ENCODE measurements at regions not wholly inside any gene's neighbourhood (a gene's known extent, or its start where the extent isn't known, plus 50 kb on each side); places are given as distances from the start of the nearest gene placed in this dataset.

- Mint-ChIP-seq H3K27ac (no peak overlapping the region), H3K4me1 (no peaks in the 10 kb centered on the region), H3K4me3 (no peak overlapping the region), H3K36me3 (no peaks in the 10 kb centered on the region), H3K27me3 (peaks cover 1% of the 10 kb centered on the region), H3K9me3 (no peaks in the 10 kb centered on the region)
- no peak for ATAC-seq (ENCODE audit: low read depth)
- no peak for DNase-seq (ENCODE audit: low spot score in 2 of 2)
These were observed 231.7 kb upstream of the GATB start for GRCh38 chr4:151992332-151993154.

GRCh38 chr4:151991884-151992167 lies 231.0 kb upstream of the GATB start:
- no peak overlapping the region for H3K4me3 Mint-ChIP-seq
- DNase-seq (ENCODE audit: low spot score in 2 of 2) (no peak), ATAC-seq (ENCODE audit: low read depth) (no peak)
- no peaks in the 10 kb centered on the region for H3K4me1 Mint-ChIP-seq
- H3K9me3 Mint-ChIP-seq: no peaks in the 10 kb centered on the region
- H3K27ac Mint-ChIP-seq: no peak overlapping the region
- H3K27me3 Mint-ChIP-seq: peaks cover 1% of the 10 kb centered on the region
- H3K36me3 Mint-ChIP-seq: no peaks in the 10 kb centered on the region

- H3K9me3 Mint-ChIP-seq: no peaks in the 10 kb centered on the region
- DNase-seq (ENCODE audit: low spot score in 2 of 2): no peak
- no peaks in the 10 kb centered on the region for H3K36me3 Mint-ChIP-seq
- H3K4me1 Mint-ChIP-seq: no peaks in the 10 kb centered on the region
- peaks cover 3% of the 10 kb centered on the region for H3K27me3 Mint-ChIP-seq
- peak overlapping the region; percentile 51 for H3K27ac Mint-ChIP-seq
- no peak for ATAC-seq (ENCODE audit: low read depth)
- H3K4me3 Mint-ChIP-seq: no peak overlapping the region
These were observed 230.4 kb upstream of the GATB start for GRCh38 chr4:151991001-151991883.

- H3K27ac Mint-ChIP-seq: no peak overlapping the region
These were observed 229.4 kb upstream of the GATB start for GRCh38 chr4:151990201-151990600.

GRCh38 chr4:151988591-151988990 lies 227.8 kb upstream of the GATB start:
- DNase-seq (ENCODE audit: low spot score in 2 of 2) (no peak), ATAC-seq (ENCODE audit: low read depth) (no peak)
- Mint-ChIP-seq H3K27me3 (peaks cover 3% of the 10 kb centered on the region), H3K36me3 (no peaks in the 10 kb centered on the region), H3K4me3 (no peak overlapping the region), H3K27ac (no peak overlapping the region), H3K9me3 (no peaks in the 10 kb centered on the region), H3K4me1 (no peaks in the 10 kb centered on the region)

More at GRCh38 chr4:151990201-151990600, 229.4 kb upstream of the GATB start:
- Mint-ChIP-seq H3K4me1 (no peaks in the 10 kb centered on the region), H3K9me3 (no peaks in the 10 kb centered on the region), H3K36me3 (no peaks in the 10 kb centered on the region), H3K4me3 (no peak overlapping the region), H3K27me3 (peaks cover 3% of the 10 kb centered on the region)
- DNase-seq (ENCODE audit: low spot score in 2 of 2): no peak
- ATAC-seq (ENCODE audit: low read depth): no peak

GRCh38 chr4:151987606-151988005 lies 226.8 kb upstream of the GATB start:
- no peak for ATAC-seq (ENCODE audit: low read depth)
- DNase-seq (ENCODE audit: low spot score in 2 of 2): no peak
- Mint-ChIP-seq H3K9me3 (no peaks in the 10 kb centered on the region), H3K4me3 (no peak overlapping the region), H3K27me3 (peaks cover 2% of the 10 kb centered on the region), H3K27ac (no peak overlapping the region), H3K36me3 (no peaks in the 10 kb centered on the region), H3K4me1 (no peaks in the 10 kb centered on the region)

- ATAC-seq (ENCODE audit: low read depth) (no peak), DNase-seq (ENCODE audit: low spot score in 2 of 2) (no peak)
- H3K4me3 Mint-ChIP-seq: no peak overlapping the region
- peaks cover 3% of the 10 kb centered on the region for H3K9me3 Mint-ChIP-seq
- H3K27me3 Mint-ChIP-seq: peaks cover 4% of the 10 kb centered on the region
- H3K36me3 Mint-ChIP-seq: no peaks in the 10 kb centered on the region
- H3K4me1 Mint-ChIP-seq: no peaks in the 10 kb centered on the region
- H3K27ac Mint-ChIP-seq: no peak overlapping the region
These were observed 223.0 kb upstream of the GATB start for GRCh38 chr4:151983854-151984253.

- Mint-ChIP-seq H3K4me3 (no peak overlapping the region), H3K9me3 (peaks cover 13% of the 10 kb centered on the region), H3K36me3 (peaks cover 4% of the 10 kb centered on the region), H3K27me3 (peaks cover 4% of the 10 kb centered on the region), H3K4me1 (no peaks in the 10 kb centered on the region), H3K27ac (no peak overlapping the region)
- ATAC-seq (ENCODE audit: low read depth) (no peak), DNase-seq (ENCODE audit: low spot score in 2 of 2) (no peak)
These were observed 219.0 kb upstream of the GATB start for GRCh38 chr4:151979819-151980218.

GRCh38 chr4:151968643-151969042 lies 207.8 kb upstream of the GATB start:
- Mint-ChIP-seq H3K36me3 (no peaks in the 10 kb centered on the region), H3K4me1 (no peaks in the 10 kb centered on the region), H3K9me3 (no peaks in the 10 kb centered on the region), H3K27ac (no peak overlapping the region), H3K27me3 (peaks cover 5% of the 10 kb centered on the region), H3K4me3 (no peak overlapping the region)
- ATAC-seq (ENCODE audit: low read depth) (no peak), DNase-seq (ENCODE audit: low spot score in 2 of 2) (no peak)

- Mint-ChIP-seq H3K9me3 (peaks cover 2% of the 10 kb centered on the region), H3K4me1 (no peaks in the 10 kb centered on the region), H3K27me3 (peaks cover 9% of the 10 kb centered on the region), H3K36me3 (no peaks in the 10 kb centered on the region), H3K27ac (no peak overlapping the region), H3K4me3 (no peak overlapping the region)
- ATAC-seq (ENCODE audit: low read depth) (no peak), DNase-seq (ENCODE audit: low spot score in 2 of 2) (no peak)
These were observed 206.3 kb upstream of the GATB start for GRCh38 chr4:151967074-151967473.

- H3K4me3 Mint-ChIP-seq: no peak overlapping the region
- no peaks in the 10 kb centered on the region for H3K4me1 Mint-ChIP-seq
- no peaks in the 10 kb centered on the region for H3K36me3 Mint-ChIP-seq
- no peak overlapping the region for H3K27ac Mint-ChIP-seq
- no peak for ATAC-seq (ENCODE audit: low read depth)
- peaks cover 14% of the 10 kb centered on the region for H3K27me3 Mint-ChIP-seq
- DNase-seq (ENCODE audit: low spot score in 2 of 2): no peak
- H3K9me3 Mint-ChIP-seq: peaks cover 2% of the 10 kb centered on the region
These were observed 201.5 kb upstream of the GATB start for GRCh38 chr4:151962138-151962823.

- Mint-ChIP-seq H3K4me1 (no peaks in the 10 kb centered on the region), H3K9me3 (peaks cover 2% of the 10 kb centered on the region), H3K27me3 (peaks cover 14% of the 10 kb centered on the region), H3K36me3 (no peaks in the 10 kb centered on the region), H3K27ac (no peak overlapping the region), H3K4me3 (no peak overlapping the region)
- ATAC-seq (ENCODE audit: low read depth) (no peak), DNase-seq (ENCODE audit: low spot score in 2 of 2) (no peak)
These were observed 200.6 kb upstream of the GATB start for GRCh38 chr4:151961456-151961855.

GRCh38 chr4:151960449-151961230 lies 199.8 kb upstream of the GATB start:
- Mint-ChIP-seq H3K9me3 (peaks cover 2% of the 10 kb centered on the region), H3K36me3 (no peaks in the 10 kb centered on the region), H3K4me1 (no peaks in the 10 kb centered on the region), H3K4me3 (no peak overlapping the region), H3K27me3 (peaks cover 9% of the 10 kb centered on the region), H3K27ac (no peak overlapping the region)
- DNase-seq (ENCODE audit: low spot score in 2 of 2): no peak
- ATAC-seq (ENCODE audit: low read depth): no peak
